Suprapubic skin (tissue), 3 donors: ENCODE measurements at regions not wholly inside any gene's neighbourhood (a gene's known extent, or its start where the extent isn't known, plus 50 kb on each side); places are given as distances from the start of the nearest gene placed in this dataset.

ENCODE experiments used
- CTCF ChIP-seq, 2 donors: fragments of 200-600 bp in 1 of 2; fragments of 450-650 bp in 1 of 2; sonication (generic) in 1 of 2; IDR thresholded peaks; one replicate each; pipeline ENCODE4 v1.5.1; 2016 to 2019; ENCODE audit warnings: antibody characterized with exemption in 2 of 2, mild to moderate bottlenecking in 1 of 2, moderate library complexity in 1 of 2
- EP300 ChIP-seq: sonication (generic); formaldehyde crosslinking; IDR thresholded peaks from one replicate; pipeline ENCODE4 v1.6.1; 2017; ENCODE audit warnings: antibody characterized with exemption
- POLR2A ChIP-seq, 2 donors: fragments of 450-650 bp; IDR thresholded peaks; one replicate each; pipeline ENCODE4 v1.6.1; 2017; ENCODE audit warnings: antibody characterized with exemption in 2 of 2, mild to moderate bottlenecking in 2 of 2, moderate library complexity in 2 of 2

DNA sequence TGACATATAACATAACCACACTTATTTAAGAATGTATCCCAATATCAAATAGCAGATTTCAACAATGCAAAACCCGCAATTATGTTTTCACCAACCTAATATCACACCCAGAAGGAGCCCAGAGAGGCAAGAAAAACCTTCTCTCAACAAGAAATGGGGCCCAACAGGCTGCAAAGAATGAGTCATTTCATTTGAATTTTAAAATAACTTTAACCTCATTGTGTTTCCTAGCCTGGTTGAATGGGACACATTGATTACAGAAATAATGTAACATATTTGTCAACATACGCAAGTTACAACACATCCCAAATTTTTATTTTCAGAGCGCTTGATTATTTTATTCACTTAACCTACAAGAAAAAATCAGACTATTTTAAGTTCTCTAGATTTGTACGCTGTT is 365.1 kb upstream of the SLCO3A1 start:
- TF ChIP-seq CTCF (IDR thresholded peaks at IDR 0.05), result no peak
- TF ChIP-seq EP300, result no peak
- no peak for TF ChIP-seq POLR2A (IDR thresholded peaks at IDR 0.05)
